CD4-positive, alpha-beta T cell treated with Interleukin-2 at 100 ng/mL for 4 hours (primary cell): ENCODE measurements at regions not wholly inside any gene's neighbourhood (a gene's known extent, or its start where the extent isn't known, plus 50 kb on each side); places are given as distances from the start of the nearest gene placed in this dataset.

Experiments used
- DNase-seq: peaks from one replicate; pipeline ENCODE4 v3.0.0-alpha.2; 2020; ENCODE audit warnings: low spot score

- no peak for DNase-seq
Measured at GRCh38 chr10:44822349-44822748, 88.8 kb upstream of the TMEM72 start.

DNA sequence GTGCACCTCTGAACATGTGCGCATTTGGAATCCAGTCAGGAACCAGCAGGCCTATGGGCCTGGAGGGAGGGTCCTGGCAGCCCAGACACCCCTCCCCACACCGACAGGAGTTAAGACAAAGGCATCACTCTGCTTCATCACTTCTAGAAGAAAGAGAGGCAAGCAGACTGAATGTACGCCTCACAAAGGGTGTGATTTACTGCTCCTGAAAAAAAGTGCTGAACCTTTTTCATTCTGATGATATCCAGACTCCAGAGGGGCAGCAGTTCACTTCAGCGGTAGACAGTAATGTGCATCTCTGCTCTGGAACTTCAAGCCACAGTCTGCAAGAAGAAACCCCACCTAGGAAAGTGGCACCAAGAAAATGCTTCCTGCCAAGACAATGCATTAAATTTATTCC, 88.2 kb upstream of the TMEM72 start:
- no peak for DNase-seq

- DNase-seq = no peak
Measured at GRCh38 chr10:44824607-44825006, 86.5 kb upstream of the TMEM72 start.

- DNase-seq = no peak
Measured at GRCh38 chr10:44827431-44828006, 83.6 kb upstream of the TMEM72 start.

- DNase-seq = no peak
Measured at GRCh38 chr10:44828508-44829142, 82.5 kb upstream of the TMEM72 start.

- no peak for DNase-seq
Measured at GRCh38 chr10:44829426-44829825, 81.7 kb upstream of the TMEM72 start.

- DNase-seq = no peak
Measured at GRCh38 chr10:44830022-44830421, 81.1 kb upstream of the TMEM72 start.

GRCh38 chr10:44831581-44831980, 79.6 kb upstream of the TMEM72 start:
- DNase-seq = no peak

GRCh38 chr10:44832595-44833390, 78.3 kb upstream of the TMEM72 start:
- DNase-seq = no peak

GRCh38 chr10:44834131-44834530, 77.0 kb upstream of the TMEM72 start:
- no peak for DNase-seq

DNA sequence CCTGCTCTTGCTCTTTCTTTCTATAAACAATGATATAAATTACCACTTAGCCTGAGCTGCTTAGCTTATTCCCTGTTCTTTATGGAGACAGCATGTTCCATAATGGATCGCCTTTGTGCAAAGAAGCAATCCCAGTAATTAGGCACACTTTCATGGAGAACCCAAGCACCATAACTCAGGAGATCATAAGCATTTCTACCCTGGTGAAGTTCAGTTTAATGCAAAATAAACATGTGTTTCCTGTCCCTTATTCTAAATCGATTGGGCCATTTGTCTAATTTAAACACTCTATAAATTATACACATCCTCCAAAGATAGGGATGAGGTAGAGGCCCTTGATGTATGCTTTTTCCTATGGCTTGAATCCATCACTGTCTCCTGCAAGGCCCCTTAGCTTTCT, 75.8 kb upstream of the TMEM72 start:
- no peak for DNase-seq

DNA sequence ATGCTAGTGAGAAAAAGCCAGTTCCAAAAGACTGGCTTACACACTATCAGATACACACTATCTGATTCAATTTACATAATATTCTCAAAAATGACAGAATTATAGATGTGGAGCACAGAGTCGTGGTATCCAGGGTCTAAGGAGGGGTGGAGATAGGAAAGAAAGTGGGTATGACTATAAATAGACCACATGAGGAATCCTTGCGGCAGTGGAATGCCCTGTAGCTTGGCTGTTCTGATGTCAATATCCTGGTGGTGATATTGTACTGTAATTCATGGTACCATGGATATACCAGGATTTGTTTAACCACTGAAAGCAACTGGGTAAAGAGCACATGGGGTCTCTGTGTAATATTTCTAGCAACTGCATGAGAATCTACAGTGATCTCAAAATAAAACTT, 67.7 kb upstream of the TMEM72 start:
- no peak for DNase-seq

- no peak for DNase-seq
Measured at GRCh38 chr10:44845361-44846175, 65.6 kb upstream of the TMEM72 start.

GRCh38 chr10:44847110-44847509, 64.0 kb upstream of the TMEM72 start:
- DNase-seq = no peak

- DNase-seq = no peak
Measured at GRCh38 chr10:44848211-44848610, 62.9 kb upstream of the TMEM72 start.

DNA sequence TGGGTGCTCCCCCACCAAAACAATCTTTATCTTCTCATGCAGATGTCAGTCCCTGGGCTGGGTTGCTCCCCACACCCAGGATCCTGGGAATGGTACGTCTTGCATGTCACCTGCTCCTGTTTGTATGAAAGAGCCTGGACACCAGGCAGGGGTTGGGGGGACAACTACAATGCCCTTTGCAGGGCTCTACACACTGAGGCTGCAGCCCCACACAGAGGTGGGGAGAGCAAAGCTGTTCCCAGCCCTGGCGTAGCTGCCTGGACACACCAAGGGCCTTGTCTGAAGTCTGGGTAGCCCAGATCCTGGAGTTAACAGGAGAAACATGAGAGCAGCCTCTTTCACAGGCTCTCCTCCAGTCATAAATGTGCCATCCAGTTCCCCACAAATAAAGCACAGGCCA, 61.2 kb upstream of the TMEM72 start:
- no peak for DNase-seq

DNA sequence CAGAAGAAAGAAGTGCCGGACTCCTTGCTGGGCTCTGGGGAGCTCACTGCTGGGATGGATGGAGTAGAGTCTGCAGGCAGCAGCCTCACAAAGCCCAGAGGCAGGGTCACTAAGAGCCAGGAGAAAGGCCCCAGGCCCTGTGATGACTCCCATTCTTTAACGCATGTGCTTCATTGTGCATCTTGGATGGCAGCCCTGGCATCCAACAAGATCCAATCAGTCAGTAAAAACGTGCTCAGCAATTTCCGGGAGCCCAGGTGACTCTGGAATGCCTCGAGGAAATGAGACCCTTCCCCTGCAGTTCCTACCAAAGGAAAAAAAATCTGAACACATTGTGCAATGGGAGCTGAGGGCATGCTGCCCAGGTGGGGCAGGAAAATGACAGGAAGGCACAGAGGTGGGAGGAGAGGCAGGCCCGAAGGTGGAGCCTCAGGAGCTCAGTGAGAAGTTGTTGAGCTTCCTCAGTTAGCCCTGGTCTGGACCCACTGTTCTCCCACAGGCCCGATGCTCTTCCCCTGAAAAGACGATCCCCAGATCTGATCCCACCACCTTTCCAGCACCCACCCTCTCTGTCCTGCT, 60.7 kb upstream of the TMEM72 start:
- no peak for DNase-seq

GRCh38 chr10:44851413-44851812, 59.7 kb upstream of the TMEM72 start:
- DNase-seq = no peak

- DNase-seq = no peak
Measured at GRCh38 chr10:44851881-44852280, 59.3 kb upstream of the TMEM72 start.

DNA sequence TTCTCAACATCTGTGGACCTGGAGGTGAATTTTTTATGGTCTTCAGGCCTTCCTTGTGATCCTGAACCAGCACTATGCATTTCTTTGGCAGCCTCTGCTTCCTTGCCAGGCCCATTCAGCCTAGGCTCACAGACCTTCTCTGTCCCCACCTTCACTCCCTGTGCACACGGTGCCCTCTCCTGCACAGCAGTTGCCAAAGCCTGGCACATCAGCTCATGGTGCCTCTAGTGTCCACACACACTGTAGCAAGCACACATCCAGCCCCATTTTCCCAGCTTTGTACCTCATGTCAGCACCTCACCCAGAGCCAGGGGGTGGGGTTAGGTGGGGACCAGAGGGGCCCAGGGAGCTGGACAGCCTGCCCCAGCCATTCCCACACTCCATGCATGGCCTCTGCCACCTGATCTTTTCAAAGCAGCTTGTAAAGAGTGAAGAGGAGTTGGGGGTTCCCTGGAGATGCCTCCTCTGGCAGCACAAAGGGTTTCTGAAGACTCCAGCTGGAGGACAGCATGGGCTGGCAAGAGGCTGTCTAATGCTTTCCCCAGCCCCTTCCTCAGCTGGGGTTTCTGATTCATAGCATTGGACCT, 57.9 kb upstream of the TMEM72 start:
- no peak for DNase-seq

DNA sequence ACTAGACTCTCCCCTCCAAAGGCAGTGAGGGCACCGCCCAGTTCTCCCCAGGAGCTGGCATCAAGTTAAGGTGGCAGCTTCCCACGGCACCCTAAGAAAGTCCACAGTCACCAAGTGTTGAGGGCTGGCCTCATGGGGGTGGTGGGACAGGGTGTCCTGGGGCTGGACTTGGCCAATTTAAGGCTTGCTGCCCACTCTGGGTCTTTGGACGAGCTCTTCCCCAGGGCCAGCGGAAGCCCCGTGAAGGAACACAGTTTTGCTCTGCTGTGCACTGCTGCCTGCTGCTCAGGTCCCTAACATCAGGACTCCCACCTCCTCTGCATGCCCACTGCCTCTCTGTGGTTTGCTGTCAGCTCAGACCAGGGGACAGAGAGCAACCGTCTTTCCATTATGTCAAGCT, 57.3 kb upstream of the TMEM72 start:
- no peak for DNase-seq
